GM12872 (cell line): ENCODE measurements at regions not wholly inside any gene's neighbourhood (a gene's known extent, or its start where the extent isn't known, plus 50 kb on each side); places are given as distances from the start of the nearest gene placed in this dataset.

Source experiments
- TF ChIP-seq, protein P1 (sequence below): IDR thresholded peaks from 3 replicates; pipeline ENCODE4 v1.5.1; 2011; ENCODE audit warnings: low read depth, mild to moderate bottlenecking, low read length, moderate library complexity; ENCODE audit not compliant: insufficient read depth

DNA sequence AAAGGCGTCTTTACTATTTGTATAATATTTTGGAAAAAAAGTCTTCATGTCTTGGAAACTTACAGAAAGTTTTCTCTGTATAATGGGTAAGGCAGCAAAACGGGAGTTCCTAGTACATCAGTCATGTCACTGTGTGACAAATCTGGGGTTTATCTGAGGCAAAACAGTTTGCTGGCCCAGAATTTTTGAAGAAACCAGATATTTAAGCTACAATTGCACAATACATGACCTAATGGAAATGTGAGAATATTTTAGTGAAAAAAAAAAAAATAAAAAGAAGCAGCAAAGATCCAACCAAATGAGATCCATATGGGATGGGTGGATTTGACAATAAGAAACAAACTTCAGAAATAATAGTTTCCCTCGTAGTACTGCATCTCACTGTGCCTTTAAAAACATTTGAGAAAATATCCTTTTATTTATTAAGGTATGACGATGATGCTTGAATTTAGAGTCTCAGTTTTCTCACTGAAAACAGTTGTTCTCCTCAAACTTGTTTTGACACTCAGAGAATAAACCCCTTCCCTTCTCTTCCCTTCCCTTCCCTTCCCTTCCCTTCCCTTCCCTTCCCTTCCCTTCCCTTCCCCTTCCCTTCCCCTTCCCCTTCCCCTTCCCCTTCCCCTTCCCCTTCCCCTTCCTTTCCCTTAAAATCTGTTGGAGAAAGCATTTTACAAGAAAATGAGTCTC lies 180.5 kb upstream of the TUT7 start:
- TF ChIP-seq, protein P1, sequence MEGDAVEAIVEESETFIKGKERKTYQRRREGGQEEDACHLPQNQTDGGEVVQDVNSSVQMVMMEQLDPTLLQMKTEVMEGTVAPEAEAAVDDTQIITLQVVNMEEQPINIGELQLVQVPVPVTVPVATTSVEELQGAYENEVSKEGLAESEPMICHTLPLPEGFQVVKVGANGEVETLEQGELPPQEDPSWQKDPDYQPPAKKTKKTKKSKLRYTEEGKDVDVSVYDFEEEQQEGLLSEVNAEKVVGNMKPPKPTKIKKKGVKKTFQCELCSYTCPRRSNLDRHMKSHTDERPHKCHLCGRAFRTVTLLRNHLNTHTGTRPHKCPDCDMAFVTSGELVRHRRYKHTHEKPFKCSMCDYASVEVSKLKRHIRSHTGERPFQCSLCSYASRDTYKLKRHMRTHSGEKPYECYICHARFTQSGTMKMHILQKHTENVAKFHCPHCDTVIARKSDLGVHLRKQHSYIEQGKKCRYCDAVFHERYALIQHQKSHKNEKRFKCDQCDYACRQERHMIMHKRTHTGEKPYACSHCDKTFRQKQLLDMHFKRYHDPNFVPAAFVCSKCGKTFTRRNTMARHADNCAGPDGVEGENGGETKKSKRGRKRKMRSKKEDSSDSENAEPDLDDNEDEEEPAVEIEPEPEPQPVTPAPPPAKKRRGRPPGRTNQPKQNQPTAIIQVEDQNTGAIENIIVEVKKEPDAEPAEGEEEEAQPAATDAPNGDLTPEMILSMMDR, result no peak

DNA sequence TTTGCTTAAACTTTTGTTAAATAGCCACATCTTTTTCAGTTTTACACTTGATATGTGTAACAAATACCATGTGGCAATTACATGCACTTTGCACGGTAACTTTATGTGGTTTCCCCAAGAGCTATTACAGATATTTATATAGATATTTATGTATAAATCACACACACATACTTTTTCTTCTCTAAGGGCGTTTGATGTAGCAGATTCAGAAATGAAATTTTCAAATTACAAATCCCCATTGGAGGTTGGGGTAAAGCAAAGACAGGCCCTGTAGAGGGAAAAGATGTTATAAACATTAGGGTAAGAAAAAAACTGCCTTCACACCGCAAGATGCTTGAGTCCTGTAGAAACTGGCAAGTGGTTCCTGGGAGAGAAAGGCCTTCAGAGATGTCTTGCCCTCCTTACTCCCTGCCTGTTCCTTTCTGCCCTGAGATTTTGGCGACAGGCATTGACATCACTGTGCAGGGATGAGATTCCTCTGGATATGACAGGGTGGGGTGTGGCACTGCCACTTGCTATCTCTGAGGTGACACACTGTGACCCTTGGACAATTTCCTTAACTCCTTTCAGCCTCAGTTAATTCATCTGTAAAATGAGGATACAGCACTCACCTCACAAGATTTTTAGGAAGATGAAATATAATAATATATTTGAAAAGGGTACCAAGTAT lies 177.9 kb upstream of the TUT7 start:
- TF ChIP-seq, protein P1, result no peak

DNA sequence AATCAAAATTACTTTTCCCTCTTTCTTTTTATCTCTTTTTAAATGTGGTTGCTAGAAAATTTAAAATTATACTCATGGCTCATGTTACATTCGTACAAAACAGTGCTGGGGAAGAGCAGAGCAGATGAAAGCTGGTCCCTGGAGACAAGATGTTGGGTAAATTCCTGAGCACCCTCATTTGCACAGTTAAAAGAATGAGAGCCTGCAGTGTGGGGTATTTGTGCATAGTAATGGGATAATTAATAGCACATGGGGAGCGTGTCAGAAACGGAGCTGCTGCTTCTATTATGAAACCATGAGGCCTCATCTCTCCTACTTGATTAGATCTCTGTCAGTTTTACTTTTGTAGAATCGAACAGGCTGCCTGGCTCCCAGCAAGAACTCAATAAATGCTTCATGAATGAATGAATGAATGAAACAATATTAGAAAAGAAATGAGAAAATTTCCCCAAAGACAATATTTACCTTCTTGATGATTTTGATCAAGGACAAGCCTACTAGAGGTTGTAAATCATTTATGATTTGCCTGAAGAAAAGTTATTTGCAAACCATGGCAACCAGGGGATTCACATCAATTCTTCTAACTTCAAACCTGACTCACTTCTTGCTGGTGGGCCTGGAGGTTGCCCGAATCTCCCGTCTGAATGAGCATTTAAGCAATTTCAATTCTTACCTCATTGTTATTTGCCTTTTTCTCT lies 177.2 kb upstream of the TUT7 start:
- TF ChIP-seq, protein P1, result no peak

DNA sequence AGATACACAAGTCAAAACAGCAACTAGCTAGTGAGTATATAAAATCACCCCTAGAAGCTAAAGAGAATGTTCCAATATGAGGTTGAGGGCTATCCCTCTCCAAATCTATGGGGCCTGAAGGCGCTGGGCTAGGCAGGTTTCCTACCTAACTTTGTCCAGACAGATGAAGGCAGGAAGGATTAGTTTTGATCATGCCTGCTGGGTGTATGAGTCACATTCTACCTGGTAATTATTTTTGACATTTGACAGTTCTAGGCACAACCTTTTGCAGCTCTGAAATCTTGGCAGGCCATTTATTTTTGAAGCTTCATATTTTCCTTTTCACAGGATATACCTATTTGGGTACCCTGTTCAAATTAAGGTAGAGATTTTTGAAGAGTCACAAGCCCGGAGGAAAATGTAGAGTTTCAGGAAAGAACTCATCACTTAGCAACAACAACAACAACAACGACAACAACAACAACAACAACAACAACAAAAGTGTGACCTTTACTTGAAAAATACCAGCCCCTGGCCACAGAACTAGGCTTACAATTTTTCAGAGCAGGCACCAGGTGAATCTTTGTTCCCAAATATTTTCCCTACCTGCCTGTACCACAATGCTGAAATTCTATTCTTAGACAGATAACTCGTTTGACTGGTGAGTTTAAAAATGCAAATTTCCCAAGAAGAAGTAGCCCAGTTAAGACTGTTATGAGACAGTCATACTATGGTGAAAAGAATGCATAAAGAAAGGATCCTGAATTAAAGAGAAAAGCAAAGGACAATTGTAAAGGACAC lies 175.5 kb upstream of the TUT7 start:
- TF ChIP-seq, protein P1, result no peak

DNA sequence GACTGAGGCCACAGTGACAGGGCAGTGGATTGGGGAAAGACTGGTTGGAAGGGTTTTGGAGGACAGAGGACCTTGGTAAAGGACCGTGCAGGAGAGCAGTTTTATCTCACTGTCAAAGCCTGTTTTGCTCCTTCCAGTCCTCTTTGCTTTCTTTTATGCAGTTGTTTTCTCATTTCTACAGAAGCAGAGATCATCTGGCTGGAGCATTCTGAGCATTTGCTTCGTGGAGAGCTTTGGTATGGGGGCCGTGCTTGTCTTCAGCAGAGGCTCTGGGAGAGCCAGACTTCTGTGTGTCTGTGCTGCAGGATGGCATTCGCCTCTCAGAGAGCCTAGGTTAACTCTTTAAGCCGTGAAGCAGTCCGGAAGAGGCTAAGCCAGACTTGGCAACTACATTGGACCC lies 171.8 kb upstream of the TUT7 start:
- TF ChIP-seq, protein P1, result no peak

DNA sequence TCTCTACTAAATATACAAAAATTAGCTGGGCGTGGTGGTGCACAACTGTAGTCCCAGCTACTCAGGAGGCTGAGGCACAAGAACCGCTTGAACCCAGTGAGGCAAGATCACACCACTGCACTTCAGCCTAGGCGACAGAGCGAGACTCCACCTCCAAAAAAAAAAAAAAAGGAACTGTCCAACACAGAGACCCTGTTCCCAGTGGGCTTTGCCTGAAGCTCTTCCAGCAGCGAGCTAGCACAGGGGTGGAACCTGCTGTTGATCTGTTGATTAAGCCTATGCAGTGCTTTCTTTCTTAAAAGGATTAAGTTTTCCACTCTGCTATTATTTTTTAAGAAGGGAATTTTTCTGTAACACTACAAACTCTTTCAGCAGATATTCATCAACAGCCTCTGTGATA lies 171.0 kb upstream of the TUT7 start:
- TF ChIP-seq, protein P1, result no peak

DNA sequence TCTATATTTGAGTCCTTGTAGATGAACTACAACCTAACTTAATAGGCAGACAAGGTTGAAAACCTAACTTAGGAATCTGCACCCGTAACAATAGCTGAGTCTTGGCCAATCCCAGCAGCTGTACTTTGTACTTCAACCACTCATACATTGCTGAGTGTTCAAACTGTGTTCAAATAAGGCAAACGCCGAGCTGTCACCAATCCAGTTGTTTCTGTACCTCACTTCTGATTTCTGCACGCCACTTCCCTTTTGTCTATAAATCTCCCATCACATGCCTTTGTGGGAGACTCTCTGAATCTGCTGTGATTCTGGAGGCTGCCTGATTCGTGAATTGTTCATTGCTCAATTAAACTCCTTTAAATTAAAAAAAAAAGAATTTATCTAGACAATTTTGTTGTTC lies 167.8 kb upstream of the TUT7 start:
- TF ChIP-seq, protein P1, result no peak
